ENCODE measurements at regions not wholly inside any gene's neighbourhood (a gene's known extent, or its start where the extent isn't known, plus 50 kb on each side); places are given as distances from the start of the nearest gene placed in this dataset.
A peak's percentile ranks its signal among the peaks of the same experiment; 100 is the strongest.

- Mint-ChIP-seq H3K4me1 (no peaks in the 10 kb centered on the region), H3K9me3 (peaks cover 0 to 25% (median 13%) of the 10 kb centered on the region in 5 donors), H3K36me3 (no peaks in the 10 kb centered on the region), H3K27ac (no peak overlapping the region), H3K27me3 (no peaks in the 10 kb centered on the region), H3K4me3 (no peak overlapping the region)
- Histone ChIP-seq H3K27ac (ENCODE audit: low read depth, low read length) (no peak overlapping the region), H3K4me3 (ENCODE audit: low read length) (no peak overlapping the region), H3K9me3 (ENCODE audit: low read length) (no peaks in the 10 kb centered on the region), H3K4me1 (ENCODE audit: insufficient read depth, low read length) (no peaks in the 10 kb centered on the region), H3K36me3 (ENCODE audit: insufficient read depth, low read length) (no peaks in the 10 kb centered on the region), H3K27me3 (ENCODE audit: insufficient read depth, low read length, poor library complexity, severe bottlenecking) (no peaks in the 10 kb centered on the region)
- POLR2A ChIA-PET: no interaction called here
- DNase-seq: no peak
- CTCF ChIA-PET: no interaction called here
Measured at GRCh38 chr6:54655162-54655561, 191.4 kb upstream of the FAM83B start.

GRCh38 chr6:54665278-54665677 lies 181.3 kb upstream of the FAM83B start:
- Mint-ChIP-seq H3K4me3 (no peak overlapping the region), H3K27ac (no peak overlapping the region), H3K36me3 (no peaks in the 10 kb centered on the region), H3K27me3 (no peaks in the 10 kb centered on the region), H3K4me1 (no peaks in the 10 kb centered on the region), H3K9me3 (peaks cover 8 to 40% (median 13%) of the 10 kb centered on the region in 5 donors)
- DNase-seq: no peak
- ChIA-PET POLR2A (no interaction called here), CTCF (no interaction called here)
- no peaks in the 10 kb centered on the region for H3K9me3 ChIP-seq (ENCODE audit: low read length)
- H3K27ac ChIP-seq (ENCODE audit: low read depth, low read length): no peak overlapping the region
- H3K4me1 ChIP-seq (ENCODE audit: insufficient read depth, low read length): no peaks in the 10 kb centered on the region
- no peak overlapping the region for H3K4me3 ChIP-seq (ENCODE audit: low read length)
- H3K27me3 ChIP-seq (ENCODE audit: insufficient read depth, low read length, poor library complexity, severe bottlenecking): no peaks in the 10 kb centered on the region
- no peaks in the 10 kb centered on the region for H3K36me3 ChIP-seq (ENCODE audit: insufficient read depth, low read length)

GRCh38 chr6:54680531-54680930 lies 166.0 kb upstream of the FAM83B start:
- Mint-ChIP-seq H3K27ac (no peak overlapping the region), H3K4me1 (no peaks in the 10 kb centered on the region), H3K4me3 (no peak overlapping the region), H3K27me3 (no peaks in the 10 kb centered on the region), H3K36me3 (no peaks in the 10 kb centered on the region), H3K9me3 (peaks cover 0 to 10% (median 6%) of the 10 kb centered on the region in 5 donors)
- POLR2A ChIA-PET: no interaction called here
- H3K4me3 ChIP-seq (ENCODE audit: low read length): no peak overlapping the region
- no peak overlapping the region for H3K27ac ChIP-seq (ENCODE audit: low read depth, low read length)
- H3K4me1 ChIP-seq (ENCODE audit: insufficient read depth, low read length): no peaks in the 10 kb centered on the region
- no peaks in the 10 kb centered on the region for H3K27me3 ChIP-seq (ENCODE audit: insufficient read depth, low read length, poor library complexity, severe bottlenecking)
- H3K9me3 ChIP-seq (ENCODE audit: low read length): no peaks in the 10 kb centered on the region
- DNase-seq: no peak
- H3K36me3 ChIP-seq (ENCODE audit: insufficient read depth, low read length): no peaks in the 10 kb centered on the region
- CTCF ChIA-PET: no interaction called here

- Mint-ChIP-seq H3K36me3 (no peaks in the 10 kb centered on the region), H3K4me3 (no peak overlapping the region), H3K9me3 (peaks cover 0 to 10% (median 6%) of the 10 kb centered on the region in 5 donors), H3K27ac (no peak overlapping the region), H3K4me1 (no peaks in the 10 kb centered on the region), H3K27me3 (no peaks in the 10 kb centered on the region)
- Histone ChIP-seq H3K4me3 (ENCODE audit: low read length) (no peak overlapping the region), H3K27ac (ENCODE audit: low read depth, low read length) (no peak overlapping the region), H3K9me3 (ENCODE audit: low read length) (no peaks in the 10 kb centered on the region), H3K36me3 (ENCODE audit: insufficient read depth, low read length) (no peaks in the 10 kb centered on the region), H3K4me1 (ENCODE audit: insufficient read depth, low read length) (no peaks in the 10 kb centered on the region), H3K27me3 (ENCODE audit: insufficient read depth, low read length, poor library complexity, severe bottlenecking) (no peaks in the 10 kb centered on the region)
- CTCF ChIA-PET: no interaction called here
- POLR2A ChIA-PET: no interaction called here
- DNase-seq: no peak
Measured at GRCh38 chr6:54681267-54681666, 165.3 kb upstream of the FAM83B start.

- Mint-ChIP-seq H3K27ac (no peak overlapping the region), H3K27me3 (no peaks in the 10 kb centered on the region), H3K4me1 (no peaks in the 10 kb centered on the region), H3K36me3 (no peaks in the 10 kb centered on the region), H3K4me3 (no peak overlapping the region), H3K9me3 (peaks cover 2 to 10% (median 6%) of the 10 kb centered on the region in 5 donors)
- H3K27me3 ChIP-seq (ENCODE audit: insufficient read depth, low read length, poor library complexity, severe bottlenecking): no peaks in the 10 kb centered on the region
- no peaks in the 10 kb centered on the region for H3K4me1 ChIP-seq (ENCODE audit: insufficient read depth, low read length)
- no peaks in the 10 kb centered on the region for H3K9me3 ChIP-seq (ENCODE audit: low read length)
- H3K27ac ChIP-seq (ENCODE audit: low read depth, low read length): no peak overlapping the region
- ChIA-PET CTCF (no interaction called here), POLR2A (no interaction called here)
- no peaks in the 10 kb centered on the region for H3K36me3 ChIP-seq (ENCODE audit: insufficient read depth, low read length)
- H3K4me3 ChIP-seq (ENCODE audit: low read length): no peak overlapping the region
- no peak for DNase-seq
Measured at GRCh38 chr6:54681987-54682386, 164.6 kb upstream of the FAM83B start.

- POLR2A ChIA-PET: no interaction called here
- Histone ChIP-seq H3K4me1 (ENCODE audit: insufficient read depth, low read length) (no peaks in the 10 kb centered on the region), H3K9me3 (ENCODE audit: low read length) (no peaks in the 10 kb centered on the region), H3K36me3 (ENCODE audit: insufficient read depth, low read length) (no peaks in the 10 kb centered on the region), H3K27me3 (ENCODE audit: insufficient read depth, low read length, poor library complexity, severe bottlenecking) (no peaks in the 10 kb centered on the region), H3K27ac (ENCODE audit: low read depth, low read length) (no peak overlapping the region), H3K4me3 (ENCODE audit: low read length) (no peak overlapping the region)
- peaks cover 0 to 7% (median 4%) of the 10 kb centered on the region in 5 donors for H3K9me3 Mint-ChIP-seq
- H3K27me3 Mint-ChIP-seq: no peaks in the 10 kb centered on the region
- CTCF ChIA-PET: no interaction called here
- H3K4me3 Mint-ChIP-seq: no peak overlapping the region
- H3K4me1 Mint-ChIP-seq: no peaks in the 10 kb centered on the region
- H3K36me3 Mint-ChIP-seq: no peaks in the 10 kb centered on the region
- DNase-seq: no peak
- no peak overlapping the region for H3K27ac Mint-ChIP-seq
Measured at GRCh38 chr6:54689620-54690019, 157.0 kb upstream of the FAM83B start.

- Mint-ChIP-seq H3K27ac (no peak overlapping the region), H3K4me1 (no peaks in the 10 kb centered on the region), H3K4me3 (no peak overlapping the region), H3K36me3 (no peaks in the 10 kb centered on the region), H3K27me3 (no peaks in the 10 kb centered on the region), H3K9me3 (peaks cover 0 to 4% (median 2%) of the 10 kb centered on the region in 5 donors)
- Histone ChIP-seq H3K27me3 (ENCODE audit: insufficient read depth, low read length, poor library complexity, severe bottlenecking) (no peaks in the 10 kb centered on the region), H3K4me1 (ENCODE audit: insufficient read depth, low read length) (no peaks in the 10 kb centered on the region), H3K9me3 (ENCODE audit: low read length) (no peaks in the 10 kb centered on the region), H3K36me3 (ENCODE audit: insufficient read depth, low read length) (no peaks in the 10 kb centered on the region), H3K4me3 (ENCODE audit: low read length) (no peak overlapping the region), H3K27ac (ENCODE audit: low read depth, low read length) (no peak overlapping the region)
- ChIA-PET CTCF (no interaction called here), POLR2A (no interaction called here)
- DNase-seq: no peak
Measured at GRCh38 chr6:54690596-54690995, 156.0 kb upstream of the FAM83B start.

GRCh38 chr6:54694928-54695532 lies 151.5 kb upstream of the FAM83B start:
- no peak overlapping the region for H3K4me3 Mint-ChIP-seq
- no peaks in the 10 kb centered on the region for H3K36me3 Mint-ChIP-seq
- DNase-seq: no peak
- POLR2A ChIA-PET: no interaction called here
- H3K9me3 ChIP-seq (ENCODE audit: low read length): no peaks in the 10 kb centered on the region
- H3K4me1 ChIP-seq (ENCODE audit: insufficient read depth, low read length): no peaks in the 10 kb centered on the region
- no peaks in the 10 kb centered on the region for H3K4me1 Mint-ChIP-seq
- peaks cover 0 to 4% (median 2%) of the 10 kb centered on the region in 5 donors for H3K9me3 Mint-ChIP-seq
- H3K4me3 ChIP-seq (ENCODE audit: low read length): no peak overlapping the region
- CTCF ChIA-PET: no interaction called here
- no peaks in the 10 kb centered on the region for H3K27me3 Mint-ChIP-seq
- no peaks in the 10 kb centered on the region for H3K36me3 ChIP-seq (ENCODE audit: insufficient read depth, low read length)
- H3K27ac ChIP-seq (ENCODE audit: low read depth, low read length): no peak overlapping the region
- H3K27ac Mint-ChIP-seq: no peak overlapping the region
- no peaks in the 10 kb centered on the region for H3K27me3 ChIP-seq (ENCODE audit: insufficient read depth, low read length, poor library complexity, severe bottlenecking)

GRCh38 chr6:54695815-54696214 lies 150.8 kb upstream of the FAM83B start:
- Histone ChIP-seq H3K4me3 (ENCODE audit: low read length) (no peak overlapping the region), H3K27ac (ENCODE audit: low read depth, low read length) (no peak overlapping the region), H3K27me3 (ENCODE audit: insufficient read depth, low read length, poor library complexity, severe bottlenecking) (no peaks in the 10 kb centered on the region), H3K4me1 (ENCODE audit: insufficient read depth, low read length) (no peaks in the 10 kb centered on the region), H3K9me3 (ENCODE audit: low read length) (no peaks in the 10 kb centered on the region), H3K36me3 (ENCODE audit: insufficient read depth, low read length) (no peaks in the 10 kb centered on the region)
- POLR2A ChIA-PET: no interaction called here
- no peak for DNase-seq
- CTCF ChIA-PET: no interaction called here
- Mint-ChIP-seq H3K27ac (peak overlapping the region in 1 of 8 donors; percentile 23), H3K36me3 (no peaks in the 10 kb centered on the region), H3K4me1 (no peaks in the 10 kb centered on the region), H3K9me3 (peaks cover 0 to 4% (median 2%) of the 10 kb centered on the region in 5 donors), H3K27me3 (no peaks in the 10 kb centered on the region), H3K4me3 (no peak overlapping the region)
